Colonic mucosa (tissue), 4 donors: ENCODE measurements at regions not wholly inside any gene's neighbourhood (a gene's known extent, or its start where the extent isn't known, plus 50 kb on each side); places are given as distances from the start of the nearest gene placed in this dataset.
A peak's percentile ranks its signal among the peaks of the same experiment; 100 is the strongest.

Experiments
- DNase-seq: peaks from one replicate; pipeline ENCODE4 v3.0.0-alpha.2; 2020
- H3K27ac ChIP-seq: fragments of 200-600 bp; one replicate; pipeline ENCODE4 v1.8.0; 2021
- H3K27me3 ChIP-seq: fragments of 200-600 bp; one replicate; pipeline ENCODE4 v1.8.0; 2021
- H3K36me3 ChIP-seq: fragments of 200-600 bp; one replicate; pipeline ENCODE4 v1.8.0; 2021
- H3K4me1 ChIP-seq: fragments of 200-600 bp; one replicate; pipeline ENCODE4 v1.8.0; 2021; ENCODE audit warnings: mild to moderate bottlenecking
- H3K4me3 ChIP-seq: fragments of 200-600 bp; one replicate; pipeline ENCODE4 v1.8.0; 2021
- H3K9ac ChIP-seq, 2 donors: one replicate each; pipeline ENCODE4 v1.7.0; 2013; ENCODE audit warnings: control low read depth in 2 of 2, low read depth in 2 of 2, low read length in 2 of 2
- H3K9me3 ChIP-seq: fragments of 200-600 bp; one replicate; pipeline ENCODE4 v1.8.0; 2021
- intact Hi-C: fragments of 100-400 bp; cut with DNase I; formaldehyde crosslinking; loops from one replicate; pipeline ENCODE4 v1.14.1; 2022
- TF ChIP-seq, protein P1 (sequence below): fragments of 200-600 bp; IDR thresholded peaks from one replicate; pipeline ENCODE4 v1.8.0; 2022; ENCODE audit warnings: antibody characterized with exemption, mild to moderate bottlenecking
- donor health status: healthy.
- donor health status: DM: no; HTN: no; CAD: no.
- donor health status: DM: no; HTN: no; CAD: no.

DNA sequence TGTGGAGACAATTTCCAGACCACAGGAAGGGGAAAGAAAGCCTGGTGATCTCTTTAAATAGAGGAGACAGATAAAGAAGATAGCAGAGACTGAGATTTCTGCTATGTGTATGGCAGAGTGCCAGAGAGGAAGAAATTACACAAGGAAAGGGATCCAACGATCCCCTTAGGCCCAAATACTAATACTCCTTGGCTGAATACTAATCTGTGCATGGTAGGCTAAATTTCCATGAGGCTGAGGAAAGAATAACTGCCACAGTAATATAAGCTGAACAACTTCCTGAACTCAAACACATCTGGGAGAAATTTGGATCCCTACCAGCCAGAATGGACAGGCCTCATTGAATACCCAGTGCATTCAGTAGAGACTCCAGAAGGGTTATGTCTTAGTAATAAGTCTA, 83.3 kb upstream of the TNFAIP3 start:
- H3K27me3 ChIP-seq: no peaks in the 10 kb centered on the region
- H3K4me3 ChIP-seq: no peak overlapping the region
- no peaks in the 10 kb centered on the region for H3K36me3 ChIP-seq
- TF ChIP-seq, protein P1, sequence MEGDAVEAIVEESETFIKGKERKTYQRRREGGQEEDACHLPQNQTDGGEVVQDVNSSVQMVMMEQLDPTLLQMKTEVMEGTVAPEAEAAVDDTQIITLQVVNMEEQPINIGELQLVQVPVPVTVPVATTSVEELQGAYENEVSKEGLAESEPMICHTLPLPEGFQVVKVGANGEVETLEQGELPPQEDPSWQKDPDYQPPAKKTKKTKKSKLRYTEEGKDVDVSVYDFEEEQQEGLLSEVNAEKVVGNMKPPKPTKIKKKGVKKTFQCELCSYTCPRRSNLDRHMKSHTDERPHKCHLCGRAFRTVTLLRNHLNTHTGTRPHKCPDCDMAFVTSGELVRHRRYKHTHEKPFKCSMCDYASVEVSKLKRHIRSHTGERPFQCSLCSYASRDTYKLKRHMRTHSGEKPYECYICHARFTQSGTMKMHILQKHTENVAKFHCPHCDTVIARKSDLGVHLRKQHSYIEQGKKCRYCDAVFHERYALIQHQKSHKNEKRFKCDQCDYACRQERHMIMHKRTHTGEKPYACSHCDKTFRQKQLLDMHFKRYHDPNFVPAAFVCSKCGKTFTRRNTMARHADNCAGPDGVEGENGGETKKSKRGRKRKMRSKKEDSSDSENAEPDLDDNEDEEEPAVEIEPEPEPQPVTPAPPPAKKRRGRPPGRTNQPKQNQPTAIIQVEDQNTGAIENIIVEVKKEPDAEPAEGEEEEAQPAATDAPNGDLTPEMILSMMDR: no peak
- no peaks in the 10 kb centered on the region for H3K4me1 ChIP-seq
- no peak for DNase-seq
- H3K9me3 ChIP-seq: no peaks in the 10 kb centered on the region
- H3K27ac ChIP-seq: no peak overlapping the region
- intact Hi-C loops: no loop called here
- no peak overlapping the region for H3K9ac ChIP-seq

DNA sequence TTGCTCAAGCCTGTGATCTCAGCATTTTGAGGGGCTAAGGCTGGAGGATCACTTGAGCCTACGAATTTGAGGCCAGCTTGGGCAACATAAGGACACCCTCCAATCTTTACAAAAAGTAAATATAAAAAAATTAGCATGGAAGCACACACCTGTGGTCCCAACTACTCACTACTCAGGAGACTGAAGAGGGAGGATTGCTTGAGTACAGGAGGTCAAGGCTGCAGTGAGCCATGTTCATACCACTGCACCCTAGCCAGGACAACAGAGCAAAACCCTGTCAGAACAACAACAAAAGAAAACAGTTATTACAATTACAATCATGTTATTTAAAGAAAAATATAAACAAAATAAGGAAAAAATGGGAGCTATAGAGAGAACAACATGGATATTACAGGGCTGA, 82.5 kb upstream of the TNFAIP3 start:
- H3K9ac ChIP-seq: no peak overlapping the region
- no peak overlapping the region for H3K27ac ChIP-seq
- TF ChIP-seq, protein P1: no peak
- no peak overlapping the region for H3K4me3 ChIP-seq
- no peaks in the 10 kb centered on the region for H3K36me3 ChIP-seq
- no peaks in the 10 kb centered on the region for H3K27me3 ChIP-seq
- H3K4me1 ChIP-seq: no peaks in the 10 kb centered on the region
- intact Hi-C loops: no loop called here
- H3K9me3 ChIP-seq: no peaks in the 10 kb centered on the region
- DNase-seq: no peak

DNA sequence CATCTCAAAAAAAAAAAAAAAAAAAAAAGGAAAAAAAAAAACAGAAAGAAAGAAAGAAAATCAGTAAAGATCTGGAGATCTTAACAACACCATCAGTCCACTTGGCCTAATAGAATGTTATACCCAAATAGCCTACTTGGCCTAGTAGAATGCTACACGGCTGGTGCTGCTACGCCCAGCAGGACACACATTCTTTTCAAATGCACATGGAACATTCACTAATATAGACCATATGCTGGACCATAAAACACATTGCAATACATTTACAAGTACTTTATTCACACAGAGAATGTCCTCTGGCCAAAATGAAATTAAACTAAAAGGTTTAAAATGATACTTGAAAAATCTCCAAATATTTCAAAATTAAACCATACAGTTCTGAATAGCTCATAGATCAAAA, 80.0 kb upstream of the TNFAIP3 start:
- TF ChIP-seq, protein P1: no peak
- H3K27me3 ChIP-seq: no peaks in the 10 kb centered on the region
- no peaks in the 10 kb centered on the region for H3K36me3 ChIP-seq
- H3K4me3 ChIP-seq: no peak overlapping the region
- no peak for DNase-seq
- no peak overlapping the region for H3K9ac ChIP-seq
- H3K27ac ChIP-seq: no peak overlapping the region
- H3K9me3 ChIP-seq: no peaks in the 10 kb centered on the region
- H3K4me1 ChIP-seq: peaks cover 5% of the 10 kb centered on the region
- intact Hi-C loops: no loop called here

DNA sequence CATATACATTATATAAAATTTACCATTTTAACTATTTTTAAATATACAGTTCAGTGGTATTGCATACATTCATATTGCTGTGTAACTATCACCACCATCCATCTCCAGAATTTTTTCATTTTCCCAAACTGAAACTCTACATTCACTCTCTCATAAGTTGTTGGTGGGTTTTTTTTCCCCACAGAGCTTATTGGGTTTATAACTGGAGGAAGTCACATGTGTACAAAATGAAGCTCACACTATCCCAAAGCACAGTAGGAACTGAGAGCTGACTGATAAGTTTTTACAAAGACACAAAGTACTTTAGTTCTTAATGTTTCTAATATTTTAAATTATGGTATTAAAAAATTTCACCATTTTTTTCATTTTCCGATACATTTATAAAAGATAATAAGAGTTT, 78.8 kb upstream of the TNFAIP3 start:
- no peak for DNase-seq
- Histone ChIP-seq H3K27ac (no peak overlapping the region), H3K9me3 (no peaks in the 10 kb centered on the region), H3K4me3 (no peak overlapping the region), H3K36me3 (no peaks in the 10 kb centered on the region), H3K9ac (no peak overlapping the region), H3K4me1 (peaks cover 5% of the 10 kb centered on the region), H3K27me3 (no peaks in the 10 kb centered on the region)
- TF ChIP-seq, protein P1: no peak
- intact Hi-C loops: no loop called here

DNA sequence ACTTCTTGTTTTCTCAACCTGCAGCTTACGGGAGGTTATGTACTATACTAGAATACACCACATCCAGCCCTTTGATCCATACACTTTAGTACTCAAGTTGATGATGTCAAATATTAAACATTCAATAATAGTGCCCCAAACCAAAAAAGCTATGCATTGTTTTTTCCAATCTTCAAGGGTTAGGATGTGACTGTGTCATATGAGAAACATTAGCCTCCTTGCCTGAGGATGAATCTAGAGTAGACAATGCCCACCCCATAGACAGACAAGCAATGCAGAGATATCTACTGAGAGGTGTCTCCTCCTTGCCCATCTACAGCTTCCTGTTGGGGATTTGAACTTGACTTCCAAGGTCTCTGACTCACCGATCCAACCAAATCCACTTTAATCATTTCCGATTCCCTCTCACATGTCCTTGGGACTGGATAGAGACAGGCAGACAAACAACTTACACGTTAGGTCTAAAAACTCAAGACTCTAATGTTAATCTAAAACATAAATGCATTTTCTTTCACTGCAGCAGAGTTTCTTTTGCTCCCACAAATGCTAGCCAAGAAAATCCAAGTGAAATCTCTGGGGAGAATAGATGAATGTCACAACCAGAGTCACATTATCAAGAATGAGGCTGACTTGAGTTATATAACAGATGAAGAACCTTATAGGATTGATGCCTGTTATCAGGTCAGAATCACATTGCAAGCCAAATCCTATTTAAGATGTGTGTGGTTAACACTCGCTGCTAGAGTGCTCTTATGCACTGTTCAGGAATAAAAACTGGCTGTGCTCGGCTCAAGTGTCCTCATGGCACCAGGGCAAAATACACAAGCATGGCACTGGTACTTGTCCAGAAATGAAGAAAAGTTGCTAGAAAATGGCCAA, 75.5 kb upstream of the TNFAIP3 start:
- peak overlapping the region; percentile 77 for H3K27ac ChIP-seq
- TF ChIP-seq, protein P1: no peak

More for the DNA sequence above, 75.5 kb upstream of the TNFAIP3 start:
- Histone ChIP-seq H3K9ac (no peak overlapping the region), H3K36me3 (no peaks in the 10 kb centered on the region), H3K9me3 (no peaks in the 10 kb centered on the region), H3K27me3 (no peaks in the 10 kb centered on the region), H3K4me3 (no peak overlapping the region), H3K4me1 (peaks cover 5% of the 10 kb centered on the region)
- no peak for DNase-seq
- intact Hi-C loops: loop anchor here (5.0 kb wide), 1 partner anchor 84 kb away; no protein-coding TSS in a partner anchor
